GM18499 (cell line): ENCODE measurements at regions not wholly inside any gene's neighbourhood (a gene's known extent, or its start where the extent isn't known, plus 50 kb on each side); places are given as distances from the start of the nearest gene placed in this dataset.
"Not testable (repeated sequence)": the region's sequence is repeated elsewhere in the genome, so short reads cannot be mapped to it uniquely, and the experiment has no call there.

Experiments used
- ATAC-seq: cut with Tn5 transposase; IDR thresholded peaks from one replicate; pipeline ENCODE4 v1.9.1; 2021; ENCODE audit warnings: moderate number of reproducible peaks; ENCODE audit not compliant: insufficient read depth, unreplicated experiment

- not testable (repeated sequence) for ATAC-seq
Measured at GRCh38 chr2:111584540-111584939, 299.5 kb downstream of the ANAPC1 start.

- ATAC-seq = not testable (repeated sequence)
Measured at GRCh38 chr2:111584950-111585349, 299.0 kb downstream of the ANAPC1 start.

- not testable (repeated sequence) for ATAC-seq
Measured at GRCh38 chr2:111586014-111586413, 298.0 kb downstream of the ANAPC1 start.

GRCh38 chr2:111595072-111595471 is 288.9 kb downstream of the ANAPC1 start:
- not testable (repeated sequence) for ATAC-seq

- not testable (repeated sequence) for ATAC-seq
Measured at GRCh38 chr2:111596808-111597705, 286.9 kb downstream of the ANAPC1 start.

- not testable (repeated sequence) for ATAC-seq
Measured at GRCh38 chr2:111598944-111599343, 285.0 kb downstream of the ANAPC1 start.

- ATAC-seq = not testable (repeated sequence)
Measured at GRCh38 chr2:111602259-111602658, 281.7 kb downstream of the ANAPC1 start.

- not testable (repeated sequence) for ATAC-seq
Measured at GRCh38 chr2:111605798-111606197, 278.2 kb downstream of the ANAPC1 start.

- ATAC-seq = not testable (repeated sequence)
Measured at GRCh38 chr2:111606632-111607031, 277.4 kb downstream of the ANAPC1 start.

GRCh38 chr2:111609146-111609844 is 274.7 kb downstream of the ANAPC1 start:
- not testable (repeated sequence) for ATAC-seq

- ATAC-seq = not testable (repeated sequence)
Measured at GRCh38 chr2:111610035-111610434, 274.0 kb downstream of the ANAPC1 start.

- ATAC-seq = no peak
Measured at GRCh38 chr2:111616651-111617218, 267.3 kb downstream of the ANAPC1 start.

GRCh38 chr2:111617299-111618225 is 266.4 kb downstream of the ANAPC1 start:
- ATAC-seq = no peak

- no peak for ATAC-seq
Measured at GRCh38 chr2:111618226-111618977, 265.6 kb downstream of the ANAPC1 start.

GRCh38 chr2:111618978-111619902 is 264.8 kb downstream of the ANAPC1 start:
- no peak for ATAC-seq

GRCh38 chr2:111620281-111620680 is 263.7 kb downstream of the ANAPC1 start:
- no peak for ATAC-seq

GRCh38 chr2:111622859-111623258 is 261.1 kb downstream of the ANAPC1 start:
- ATAC-seq = no peak

GRCh38 chr2:111623380-111623779 is 260.6 kb downstream of the ANAPC1 start:
- no peak for ATAC-seq
